ENCODE measurements at regions not wholly inside any gene's neighbourhood (a gene's known extent, or its start where the extent isn't known, plus 50 kb on each side); places are given as distances from the start of the nearest gene placed in this dataset.

GRCh38 chr5:138676002-138676401 is 77.2 kb upstream of the CTNNA1 start:
- BruUV-seq (replicated peaks): no TSS peak
- no peaks in the 10 kb centered on the region for H3K4me1 ChIP-seq (ENCODE audit: control insufficient read depth, insufficient read depth, low read length)
- no peak overlapping the region for H2BK120ac ChIP-seq (ENCODE audit: low read depth, low read length)
- H3K9ac ChIP-seq (ENCODE audit: low read depth, low read length): no peak overlapping the region
- no peak overlapping the region for H3K23ac ChIP-seq (ENCODE audit: low read depth, low read length)
- CTCF ChIA-PET: no interaction called here
- no peak overlapping the region for H2BK20ac ChIP-seq (ENCODE audit: low read depth, low read length)
- TF ChIP-seq RAD21 (IDR thresholded peaks at IDR 0.05; ENCODE audit: low read length) (no peak), SMC3 (IDR thresholded peaks at IDR 0.05; ENCODE audit: low read depth, low read length) (no peak), CHD1 (IDR thresholded peaks at IDR 0.05; ENCODE audit: low read depth, low read length) (no peak), ELK1 (IDR thresholded peaks at IDR 0.05; ENCODE audit: borderline replicate concordance, low read depth, low read length) (no peak), MAFK (IDR thresholded peaks at IDR 0.05; ENCODE audit: low read depth, low read length) (no peak), FOS (IDR thresholded peaks at IDR 0.05; ENCODE audit: low read depth, low read length) (no peak)
- H2BK5ac ChIP-seq (ENCODE audit: low read depth, low read length, poor library complexity, severe bottlenecking): no peak overlapping the region
- no peak overlapping the region for H3K4ac ChIP-seq (ENCODE audit: low read depth, low read length)
- H3K14ac ChIP-seq (replicated peaks; ENCODE audit: low read depth, low read length): no peak overlapping the region
- in situ Hi-C loops (cut with MboI; ENCODE audit: low sequenced_read_pairs) (no loop called here), dilution Hi-C loops (cut with HindIII; ENCODE audit: low sequenced_read_pairs, unreplicated experiment) (no loop called here), intact Hi-C loops (cut with micrococcal nuclease) (no loop called here)
- no peak overlapping the region for H2AFZ ChIP-seq (replicated peaks; ENCODE audit: low read length, poor library complexity)
- POLR2A ChIA-PET (ENCODE audit: unreplicated experiment): no interaction called here
- no peaks in the 10 kb centered on the region for H3K79me1 ChIP-seq (ENCODE audit: low read depth in 1 of 2, low read length in 2 of 2)
- H3K9me1 ChIP-seq (ENCODE audit: insufficient read depth, low read length): no peaks in the 10 kb centered on the region
- no peaks in the 10 kb centered on the region for H3K36me3 ChIP-seq (ENCODE audit: control insufficient read depth, insufficient read depth, low read length)
- H3K9me3 ChIP-seq (ENCODE audit: control insufficient read depth, insufficient read depth, low read length): peaks cover 4% of the 10 kb centered on the region
- no peak overlapping the region for H4K91ac ChIP-seq (ENCODE audit: insufficient read depth, low read depth, low read length)
- no peak overlapping the region for H2AK5ac ChIP-seq (ENCODE audit: low read depth, low read length)
- no peak overlapping the region for H3K4me2 ChIP-seq (ENCODE audit: low read depth, low read length)
- H3K27ac ChIP-seq (ENCODE audit: insufficient read depth, low read length): no peak overlapping the region
- no peak overlapping the region for H2BK15ac ChIP-seq (ENCODE audit: low read depth, low read length)
- no peak overlapping the region for H3K56ac ChIP-seq (ENCODE audit: extremely low read depth, insufficient read depth, low read length)
- H3K27me3 ChIP-seq (ENCODE audit: control insufficient read depth, insufficient read depth, low read length): peaks cover 10% of the 10 kb centered on the region
- H4K8ac ChIP-seq (ENCODE audit: low read depth in 2 of 2, low read length in 2 of 2): no peak overlapping the region
- no peaks in the 10 kb centered on the region for H4K20me1 ChIP-seq (ENCODE audit: insufficient read depth, low read length)
- H2AK9ac ChIP-seq (replicated peaks; ENCODE audit: low read depth, low read length, poor library complexity): no peak overlapping the region
- no peak overlapping the region for H4K5ac ChIP-seq (ENCODE audit: low read depth, low read length)
- ATAC-seq (ENCODE audit: low read depth) (no peak), DNase-seq (no peak)
- H3K4me3 ChIP-seq (ENCODE audit: insufficient read depth, low read depth, low read length): no peak overlapping the region
- whole genome bisulfite sequencing, 2 experiments (ENCODE audit: extremely low coverage in 2 of 2, insufficient read length in 1 of 2): 0% methylated on average over 1 of the region's 5 CpGs; no CpG with 5 or more reads in 1 of the 2 experiments
- no peak overlapping the region for H3K18ac ChIP-seq (ENCODE audit: low read depth, low read length)

Data from IMR-90 (cell line).